ENCODE measurements at regions not wholly inside any gene's neighbourhood (a gene's known extent, or its start where the extent isn't known, plus 50 kb on each side); places are given as distances from the start of the nearest gene placed in this dataset.
A peak's percentile ranks its signal among the peaks of the same experiment; 100 is the strongest.

DNA sequence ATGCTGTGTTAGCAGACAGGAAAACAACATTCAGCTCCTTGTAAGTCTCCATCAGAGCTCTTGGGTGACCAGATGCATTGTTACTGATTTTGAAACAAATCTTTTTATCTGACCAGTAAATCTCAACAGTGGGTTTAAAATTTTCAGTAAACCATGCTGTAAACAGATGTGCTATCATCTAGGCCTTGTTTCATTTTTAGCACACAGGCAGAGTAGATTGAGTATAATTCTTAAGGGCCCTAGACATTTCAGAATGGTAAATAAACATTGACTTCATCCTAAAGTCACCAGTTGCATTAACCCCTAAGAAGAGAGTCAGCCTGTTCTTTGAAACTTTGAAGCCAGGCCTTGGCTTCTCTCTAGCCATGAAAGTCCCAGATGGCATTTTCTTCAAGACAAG, 237.2 kb upstream of the BMP2 start:
- H3K9ac ChIP-seq (ENCODE audit: low read length) = no peak overlapping the region
- H3K4me3 ChIP-seq (ENCODE audit: low read depth, low read length) = no peak overlapping the region
- H3K23ac ChIP-seq (ENCODE audit: low read length) = no peak overlapping the region
- H3K36me3 ChIP-seq (ENCODE audit: control insufficient read depth in 1 of 2, insufficient read depth in 2 of 2, low read length in 2 of 2) = no peaks in the 10 kb centered on the region
- H2BK12ac ChIP-seq (ENCODE audit: low read length) = no peak overlapping the region
- H3K4me2 ChIP-seq (ENCODE audit: low read length) = no peak overlapping the region
- no peak overlapping the region for H2AK5ac ChIP-seq (ENCODE audit: low read length)
- H3K14ac ChIP-seq (ENCODE audit: low read length) = no peak overlapping the region
- no peaks in the 10 kb centered on the region for H3K79me1 ChIP-seq (ENCODE audit: low read length)
- H2BK120ac ChIP-seq (ENCODE audit: insufficient read depth, low read length, poor library complexity) = no peak overlapping the region
- H3K4ac ChIP-seq (ENCODE audit: low read depth, low read length) = no peak overlapping the region
- H3K4me1 ChIP-seq (ENCODE audit: control insufficient read depth in 1 of 2, insufficient read depth in 2 of 2, low read length in 2 of 2) = no peaks in the 10 kb centered on the region
- H4K12ac ChIP-seq (ENCODE audit: low read depth, low read length) = no peak overlapping the region
- no peak for DNase-seq
- no peaks in the 10 kb centered on the region for H3K27me3 ChIP-seq (ENCODE audit: insufficient read depth, low read length)
- H4K8ac ChIP-seq (ENCODE audit: low read depth, low read length) = no peak overlapping the region
- no peak overlapping the region for H2AFZ ChIP-seq (ENCODE audit: insufficient read depth, low read length, poor library complexity)
- no peaks in the 10 kb centered on the region for H3K79me2 ChIP-seq (ENCODE audit: control insufficient read depth, insufficient read depth, low read length, poor library complexity)
- H4K91ac ChIP-seq (ENCODE audit: low read depth, low read length) = no peak overlapping the region
- peaks cover 2% of the 10 kb centered on the region for H3K9me3 ChIP-seq (ENCODE audit: insufficient read depth, low read depth, low read length)
- H3K27ac ChIP-seq (ENCODE audit: low read depth, low read length) = no peak overlapping the region
- no peak overlapping the region for H3K18ac ChIP-seq (ENCODE audit: low read length)
- no peak overlapping the region for H2BK5ac ChIP-seq (ENCODE audit: low read depth, low read length, poor library complexity)

DNA sequence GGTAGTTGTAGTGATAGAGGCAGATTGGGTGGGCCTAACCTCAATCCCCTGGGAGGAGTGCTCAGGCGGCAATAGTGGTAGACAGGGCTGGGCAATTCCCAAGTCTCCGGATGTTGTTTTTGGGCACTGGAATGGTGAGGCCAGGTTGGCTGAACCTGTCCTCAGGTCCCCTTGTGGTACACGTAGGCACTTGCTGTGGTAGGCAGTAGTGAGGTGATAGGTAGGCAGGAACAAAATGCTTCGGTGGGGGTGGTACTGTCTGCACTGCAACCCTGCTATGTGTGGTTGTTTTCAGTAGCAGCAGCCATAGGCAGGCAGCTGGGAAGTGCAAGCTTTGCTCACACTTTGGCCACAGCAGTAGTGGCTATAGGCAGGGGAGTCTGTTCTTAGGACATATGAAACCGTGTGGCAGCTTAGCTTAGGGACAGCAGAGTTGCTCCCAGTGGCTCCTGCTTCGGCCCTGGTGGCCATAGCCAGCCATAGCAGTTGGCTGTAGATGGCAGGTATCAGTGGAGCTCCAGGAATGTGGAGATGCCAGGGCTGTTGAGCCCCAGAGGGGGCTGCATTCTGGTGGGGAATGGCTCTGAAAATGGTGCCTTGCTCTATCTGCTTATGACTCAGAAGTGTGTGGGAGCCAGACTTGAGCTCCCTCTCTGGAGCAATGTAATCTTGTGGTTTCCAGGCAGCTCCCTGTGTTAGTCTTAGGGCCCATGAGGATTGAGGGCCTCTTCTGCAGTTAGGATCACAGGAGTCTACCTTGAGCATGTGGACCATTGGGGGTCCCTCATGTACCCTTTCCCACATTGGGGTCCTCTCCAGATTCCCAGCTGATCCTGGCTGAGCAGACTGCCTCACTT, 241.8 kb upstream of the BMP2 start:
- no peak overlapping the region for H2BK5ac ChIP-seq (ENCODE audit: low read depth, low read length, poor library complexity)
- no peak overlapping the region for H2AFZ ChIP-seq (ENCODE audit: insufficient read depth, low read length, poor library complexity)
- no peak overlapping the region for H3K4me3 ChIP-seq (ENCODE audit: low read depth, low read length)
- H4K12ac ChIP-seq (ENCODE audit: low read depth, low read length) = no peak overlapping the region
- no peaks in the 10 kb centered on the region for H3K27me3 ChIP-seq (ENCODE audit: insufficient read depth, low read length)
- no peak overlapping the region for H3K27ac ChIP-seq (ENCODE audit: low read depth, low read length)
- peak overlapping the region; percentile 9 for H3K9ac ChIP-seq (ENCODE audit: low read length)
- no peak overlapping the region for H3K23ac ChIP-seq (ENCODE audit: low read length)
- H4K91ac ChIP-seq (ENCODE audit: low read depth, low read length) = no peak overlapping the region
- WGBS (ENCODE audit: extremely low coverage, insufficient coverage, insufficient read length) = no CpG with 5 or more reads among the region's 6 CpGs
- H3K14ac ChIP-seq (ENCODE audit: low read length) = no peak overlapping the region
- no peak overlapping the region for H4K8ac ChIP-seq (ENCODE audit: low read depth, low read length)
- H2BK120ac ChIP-seq (ENCODE audit: insufficient read depth, low read length, poor library complexity) = no peak overlapping the region
- no peak overlapping the region for H3K18ac ChIP-seq (ENCODE audit: low read length)
- peaks cover 2% of the 10 kb centered on the region for H3K9me3 ChIP-seq (ENCODE audit: insufficient read depth, low read depth, low read length)
- H3K79me2 ChIP-seq (ENCODE audit: control insufficient read depth, insufficient read depth, low read length, poor library complexity) = no peaks in the 10 kb centered on the region
- no peak for DNase-seq
- no peak overlapping the region for H3K4ac ChIP-seq (ENCODE audit: low read depth, low read length)
- no peaks in the 10 kb centered on the region for H3K4me1 ChIP-seq (ENCODE audit: control insufficient read depth in 1 of 2, insufficient read depth in 2 of 2, low read length in 2 of 2)
- H3K4me2 ChIP-seq (ENCODE audit: low read length) = no peak overlapping the region
- no peak overlapping the region for H2AK5ac ChIP-seq (ENCODE audit: low read length)
- no peak overlapping the region for H2BK12ac ChIP-seq (ENCODE audit: low read length)
- H3K36me3 ChIP-seq (ENCODE audit: control insufficient read depth in 1 of 2, insufficient read depth in 2 of 2, low read length in 2 of 2) = no peaks in the 10 kb centered on the region
- no peaks in the 10 kb centered on the region for H3K79me1 ChIP-seq (ENCODE audit: low read length)

DNA sequence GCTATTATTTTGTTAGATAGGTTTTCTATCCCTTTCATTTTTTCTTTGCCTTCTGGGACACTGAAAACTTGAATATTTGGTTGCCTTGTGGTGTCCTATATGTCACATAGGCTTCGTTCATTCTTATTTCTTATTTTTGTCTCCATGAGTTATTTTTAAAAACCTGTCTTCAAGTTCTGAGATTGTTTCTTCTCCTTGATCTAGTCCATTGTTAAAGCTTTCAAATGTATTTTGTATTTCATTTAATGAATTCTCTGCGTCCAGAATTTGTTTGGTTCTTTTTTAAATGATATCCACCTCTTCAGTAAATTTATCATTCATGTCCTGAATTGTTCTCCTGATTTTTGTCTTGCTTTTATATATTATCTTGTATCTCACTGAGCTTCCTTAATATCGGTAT, 243.2 kb upstream of the BMP2 start:
- Histone ChIP-seq H2BK12ac (ENCODE audit: low read length) (no peak overlapping the region), H2BK5ac (ENCODE audit: low read depth, low read length, poor library complexity) (no peak overlapping the region), H3K79me1 (ENCODE audit: low read length) (no peaks in the 10 kb centered on the region), H3K4me3 (ENCODE audit: low read depth, low read length) (no peak overlapping the region), H3K79me2 (ENCODE audit: control insufficient read depth, insufficient read depth, low read length, poor library complexity) (no peaks in the 10 kb centered on the region), H3K14ac (ENCODE audit: low read length) (no peak overlapping the region), H3K27me3 (ENCODE audit: insufficient read depth, low read length) (no peaks in the 10 kb centered on the region), H3K23ac (ENCODE audit: low read length) (no peak overlapping the region), H4K8ac (ENCODE audit: low read depth, low read length) (no peak overlapping the region), H3K9ac (ENCODE audit: low read length) (no peak overlapping the region), H3K9me3 (ENCODE audit: insufficient read depth, low read depth, low read length) (peaks cover 2% of the 10 kb centered on the region), H3K4ac (ENCODE audit: low read depth, low read length) (no peak overlapping the region), H3K4me2 (ENCODE audit: low read length) (no peak overlapping the region), H3K18ac (ENCODE audit: low read length) (no peak overlapping the region), H2AK5ac (ENCODE audit: low read length) (no peak overlapping the region), H2AFZ (ENCODE audit: insufficient read depth, low read length, poor library complexity) (no peak overlapping the region), H2BK120ac (ENCODE audit: insufficient read depth, low read length, poor library complexity) (no peak overlapping the region), H3K4me1 (ENCODE audit: control insufficient read depth in 1 of 2, insufficient read depth in 2 of 2, low read length in 2 of 2) (no peaks in the 10 kb centered on the region), H3K36me3 (ENCODE audit: control insufficient read depth in 1 of 2, insufficient read depth in 2 of 2, low read length in 2 of 2) (no peaks in the 10 kb centered on the region), H4K91ac (ENCODE audit: low read depth, low read length) (no peak overlapping the region), H4K12ac (ENCODE audit: low read depth, low read length) (no peak overlapping the region), H3K27ac (ENCODE audit: low read depth, low read length) (no peak overlapping the region)
- WGBS (ENCODE audit: extremely low coverage, insufficient coverage, insufficient read length) = no CpG with 5 or more reads among the region's 3 CpGs
- DNase-seq = no peak

DNA sequence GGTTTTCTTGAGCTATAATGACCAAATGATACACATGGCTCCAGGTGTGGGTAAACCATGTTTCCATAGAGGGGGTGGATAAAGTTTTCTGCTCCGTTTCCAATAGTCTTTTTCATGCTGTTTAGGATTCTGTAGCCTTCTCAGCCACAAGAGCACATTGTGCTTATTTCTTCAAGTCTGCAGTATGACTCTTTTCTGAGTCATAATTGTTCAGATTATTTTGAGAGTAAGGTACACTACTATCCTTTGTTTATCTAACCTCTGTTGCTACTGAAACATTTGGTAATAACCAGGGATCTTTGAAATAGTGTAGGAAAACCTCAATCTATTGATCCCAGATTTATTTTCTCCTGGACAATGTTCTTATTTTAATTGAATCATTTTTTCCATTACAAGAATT, 247.9 kb upstream of the BMP2 start:
- no peak overlapping the region for H3K18ac ChIP-seq (ENCODE audit: low read length)
- no peak overlapping the region for H3K23ac ChIP-seq (ENCODE audit: low read length)
- H3K79me1 ChIP-seq (ENCODE audit: low read length) = no peaks in the 10 kb centered on the region
- no peak overlapping the region for H3K9ac ChIP-seq (ENCODE audit: low read length)
- H3K27me3 ChIP-seq (ENCODE audit: insufficient read depth, low read length) = no peaks in the 10 kb centered on the region
- H2AK5ac ChIP-seq (ENCODE audit: low read length) = no peak overlapping the region
- no peaks in the 10 kb centered on the region for H3K9me3 ChIP-seq (ENCODE audit: insufficient read depth, low read depth, low read length)
- no peak overlapping the region for H2BK5ac ChIP-seq (ENCODE audit: low read depth, low read length, poor library complexity)
- H3K27ac ChIP-seq (ENCODE audit: low read depth, low read length) = no peak overlapping the region
- H2BK120ac ChIP-seq (ENCODE audit: insufficient read depth, low read length, poor library complexity) = no peak overlapping the region
- H3K14ac ChIP-seq (ENCODE audit: low read length) = no peak overlapping the region
- no peaks in the 10 kb centered on the region for H3K4me1 ChIP-seq (ENCODE audit: control insufficient read depth in 1 of 2, insufficient read depth in 2 of 2, low read length in 2 of 2)
- WGBS (ENCODE audit: extremely low coverage, insufficient coverage, insufficient read length) = no CpG with 5 or more reads among the region's 1 CpG
- no peak overlapping the region for H4K8ac ChIP-seq (ENCODE audit: low read depth, low read length)
- H2BK12ac ChIP-seq (ENCODE audit: low read length) = no peak overlapping the region
- no peak overlapping the region for H3K4me3 ChIP-seq (ENCODE audit: low read depth, low read length)
- no peak for DNase-seq
- no peak overlapping the region for H4K12ac ChIP-seq (ENCODE audit: low read depth, low read length)
- H3K4ac ChIP-seq (ENCODE audit: low read depth, low read length) = no peak overlapping the region
- H4K91ac ChIP-seq (ENCODE audit: low read depth, low read length) = no peak overlapping the region
- no peaks in the 10 kb centered on the region for H3K79me2 ChIP-seq (ENCODE audit: control insufficient read depth, insufficient read depth, low read length, poor library complexity)
- no peaks in the 10 kb centered on the region for H3K36me3 ChIP-seq (ENCODE audit: control insufficient read depth in 1 of 2, insufficient read depth in 2 of 2, low read length in 2 of 2)
- no peak overlapping the region for H3K4me2 ChIP-seq (ENCODE audit: low read length)
- no peak overlapping the region for H2AFZ ChIP-seq (ENCODE audit: insufficient read depth, low read length, poor library complexity)

Measured in trophoblast cell (in vitro differentiated cells and primary cell).